RWPE2 (cell line): ENCODE measurements at regions not wholly inside any gene's neighbourhood (a gene's known extent, or its start where the extent isn't known, plus 50 kb on each side); places are given as distances from the start of the nearest gene placed in this dataset.

ENCODE experiments used
- ATAC-seq: fragments of 200-7000 bp; cut with Tn5 transposase; 3 replicates; pipeline ENCODE4 v1.9.1; 2021; ENCODE audit warnings: low read depth
- DNase-seq: peaks from one replicate; pipeline ENCODE4 v3.0.0-alpha.2; 2020; ENCODE audit warnings: low spot score
- H3K27ac ChIP-seq: fragments of 450-650 bp; 2 replicates; pipeline ENCODE4 v1.5.1; 2017; ENCODE audit warnings: mild to moderate bottlenecking; ENCODE audit not compliant: poor library complexity, severe bottlenecking
- H3K27me3 ChIP-seq: fragments of 250-450 bp; sonication (Bioruptor Pico); 2 replicates; pipeline ENCODE4 v1.5.1; 2021; ENCODE audit warnings: mild to moderate bottlenecking, moderate library complexity; ENCODE audit not compliant: insufficient read depth, poor library complexity, severe bottlenecking
- H3K36me3 ChIP-seq: fragments of 250-450 bp; sonication (Bioruptor Pico); 2 replicates; pipeline ENCODE4 v1.5.1; 2020; ENCODE audit warnings: low read depth, mild to moderate bottlenecking, moderate library complexity
- H3K4me1 ChIP-seq: fragments of 250-450 bp; sonication (Bioruptor Pico); 2 replicates; pipeline ENCODE4 v1.5.1; 2021; ENCODE audit warnings: mild to moderate bottlenecking, moderate library complexity; ENCODE audit not compliant: insufficient read depth, poor library complexity, severe bottlenecking
- H3K4me3 ChIP-seq: fragments of 250-450 bp; sonication (Bioruptor Pico); 2 replicates; pipeline ENCODE4 v1.5.1; 2021; ENCODE audit warnings: mild to moderate bottlenecking, moderate library complexity; ENCODE audit not compliant: severe bottlenecking
- H3K9me3 ChIP-seq: fragments of 250-450 bp; sonication (Bioruptor Pico); 2 replicates; pipeline ENCODE4 v1.5.1; 2021; ENCODE audit warnings: mild to moderate bottlenecking, moderate library complexity; ENCODE audit not compliant: severe bottlenecking
- CTCF ChIP-seq: fragments of 450-650 bp; IDR thresholded peaks from one replicate; pipeline ENCODE4 v1.5.1; 2017; ENCODE audit warnings: mild to moderate bottlenecking, moderate library complexity; ENCODE audit not compliant: poor library complexity, severe bottlenecking

DNA sequence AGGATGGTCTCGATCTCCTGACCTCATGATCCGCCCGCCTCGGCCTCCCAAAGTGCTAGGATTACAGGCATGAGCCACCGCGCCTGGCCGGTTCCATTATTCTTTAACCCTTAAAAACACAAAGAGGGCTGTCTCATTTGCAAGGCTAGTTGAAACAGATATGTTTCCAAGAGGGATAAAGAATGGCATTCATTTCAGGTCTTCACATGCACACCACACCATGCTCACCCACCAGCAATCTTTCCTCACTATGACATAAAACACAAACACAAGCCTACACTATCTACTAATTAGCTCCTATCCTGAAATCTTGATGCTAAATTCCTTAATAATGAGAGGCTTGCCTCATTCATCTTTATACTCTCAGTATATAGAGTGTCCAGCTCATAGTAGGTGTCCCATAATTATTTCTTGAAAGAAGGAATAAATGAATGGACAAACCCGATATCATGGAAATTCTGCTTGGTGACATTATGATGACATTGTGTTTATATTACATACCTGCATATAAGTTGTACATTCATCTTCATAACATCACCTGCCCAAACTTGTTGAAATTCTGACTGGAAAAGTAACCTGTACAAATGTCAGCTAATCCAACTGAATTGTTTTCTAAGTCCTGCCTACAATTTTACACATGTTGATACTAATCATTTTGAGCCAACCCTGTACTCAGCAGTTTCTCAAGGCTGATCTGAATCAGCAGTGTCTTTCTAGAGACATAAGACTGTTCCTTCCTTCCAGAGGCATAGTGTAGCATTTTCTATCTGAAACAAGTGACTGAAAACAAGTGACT lies 408.5 kb downstream of the KLHL13 start:
- Histone ChIP-seq H3K4me3 (no peak overlapping the region), H3K4me1 (no peaks in the 10 kb centered on the region), H3K27me3 (no peaks in the 10 kb centered on the region), H3K36me3 (no peaks in the 10 kb centered on the region), H3K27ac (no peak overlapping the region), H3K9me3 (no peaks in the 10 kb centered on the region)
- TF ChIP-seq CTCF, result no peak
- DNase-seq (no peak), ATAC-seq (no peak)

- Histone ChIP-seq H3K27me3 (no peaks in the 10 kb centered on the region), H3K4me3 (no peak overlapping the region), H3K9me3 (no peaks in the 10 kb centered on the region), H3K36me3 (no peaks in the 10 kb centered on the region), H3K4me1 (no peaks in the 10 kb centered on the region), H3K27ac (no peak overlapping the region)
- ATAC-seq (no peak), DNase-seq (no peak)
- no peak for TF ChIP-seq CTCF
These were observed 415.6 kb downstream of the KLHL13 start for GRCh38 chrX:117701050-117701449.

GRCh38 chrX:117689956-117690355 lies 426.7 kb downstream of the KLHL13 start:
- DNase-seq, result no peak
- Histone ChIP-seq H3K36me3 (no peaks in the 10 kb centered on the region), H3K4me3 (no peak overlapping the region), H3K27me3 (no peaks in the 10 kb centered on the region), H3K27ac (no peak overlapping the region), H3K9me3 (no peaks in the 10 kb centered on the region), H3K4me1 (no peaks in the 10 kb centered on the region)
- no peak for ATAC-seq
- no peak for TF ChIP-seq CTCF

- no peak for TF ChIP-seq CTCF
- no peak for DNase-seq
- H3K4me3 ChIP-seq, result no peak overlapping the region
- H3K27me3 ChIP-seq, result no peaks in the 10 kb centered on the region
- no peaks in the 10 kb centered on the region for H3K4me1 ChIP-seq
- no peak overlapping the region for H3K27ac ChIP-seq
- no peaks in the 10 kb centered on the region for H3K9me3 ChIP-seq
- no peak for ATAC-seq
- no peaks in the 10 kb centered on the region for H3K36me3 ChIP-seq
These were observed 436.3 kb downstream of the KLHL13 start for GRCh38 chrX:117680286-117680685.

GRCh38 chrX:117653396-117653795 lies 463.2 kb downstream of the KLHL13 start:
- no peak for DNase-seq
- no peaks in the 10 kb centered on the region for H3K9me3 ChIP-seq
- TF ChIP-seq CTCF, result no peak
- no peaks in the 10 kb centered on the region for H3K36me3 ChIP-seq
- H3K27ac ChIP-seq, result no peak overlapping the region
- H3K4me1 ChIP-seq, result no peaks in the 10 kb centered on the region
- no peak overlapping the region for H3K4me3 ChIP-seq
- no peaks in the 10 kb centered on the region for H3K27me3 ChIP-seq
- no peak for ATAC-seq
